C4-2B (cell line): ENCODE measurements at regions not wholly inside any gene's neighbourhood (a gene's known extent, or its start where the extent isn't known, plus 50 kb on each side); places are given as distances from the start of the nearest gene placed in this dataset.

Source experiments
- CTCF ChIP-seq: fragments of 450-650 bp; conservative IDR thresholded peaks from 2 replicates; pipeline ENCODE4 v1.5.1; 2017; ENCODE audit warnings: mild to moderate bottlenecking
- ZFX ChIP-seq: fragments of 450-650 bp; IDR thresholded peaks from 2 replicates; pipeline ENCODE4 v1.6.1; 2017

- TF ChIP-seq CTCF (no peak), ZFX (no peak)
Observed at GRCh38 chr10:4217653-4218052, 432.6 kb upstream of the KLF6 start.
